A673 (cell line): ENCODE measurements at regions not wholly inside any gene's neighbourhood (a gene's known extent, or its start where the extent isn't known, plus 50 kb on each side); places are given as distances from the start of the nearest gene placed in this dataset.

ENCODE experiments used
- BruUV-seq: library from RNA; stranded (reverse); fragments of 400-500 nt; replicated peaks from 2 replicates; lab custom pipeline; 2021; lab: Mats Ljungman, UMichigan
- CTCF ChIA-PET: fragments of 300-600 bp; sonication (Branson Sonifier 250); formaldehyde crosslinking; loops from one replicate; lab custom pipeline; 2022; ENCODE audit warnings: antibody characterized with exemption; lab: Charles Lee
- POLR2A ChIA-PET: fragments of 300-600 bp; sonication (Branson Sonifier 250); formaldehyde crosslinking; loops from one replicate; lab custom pipeline; 2022; ENCODE audit warnings: antibody characterized with exemption; ENCODE audit not compliant: low non-redundant PET; lab: Charles Lee
- DNase-seq: peaks from one replicate; pipeline ENCODE4 v3.0.0-alpha.2; 2015; ENCODE audit warnings: low spot score
- H3K27ac ChIP-seq: fragments of 200-600 bp; sonication (generic); 2 replicates; pipeline ENCODE4 v1.5.1; 2016; ENCODE audit warnings: mixed run types, low read depth, mild to moderate bottlenecking, mixed read lengths, antibody characterized with exemption, low read length; ENCODE audit not compliant: poor library complexity, severe bottlenecking
- H3K27me3 ChIP-seq: fragments of 200-600 bp; sonication (generic); replicated peaks from 2 replicates; pipeline ENCODE4 v1.6.1; 2017; ENCODE audit warnings: mixed run types, low read depth, mild to moderate bottlenecking, mixed read lengths, antibody characterized with exemption, low read length; ENCODE audit not compliant: insufficient read depth, poor library complexity
- H3K36me3 ChIP-seq: fragments of 200-600 bp; sonication (generic); 2 replicates; pipeline ENCODE4 v1.6.1; 2016; ENCODE audit warnings: mixed run types, mild to moderate bottlenecking, mixed read lengths, antibody characterized with exemption, low read length; ENCODE audit not compliant: insufficient read depth, poor library complexity, severe bottlenecking
- H3K4me1 ChIP-seq: fragments of 200-600 bp; sonication (generic); 2 replicates; pipeline ENCODE4 v1.6.1; 2017; ENCODE audit warnings: mixed run types, mild to moderate bottlenecking, mixed read lengths, antibody characterized with exemption, low read length; ENCODE audit not compliant: insufficient read depth, poor library complexity, severe bottlenecking
- H3K4me3 ChIP-seq: fragments of 200-600 bp; sonication (generic); 2 replicates; pipeline ENCODE4 v1.5.1; 2016; ENCODE audit warnings: low read depth, mixed run types, mild to moderate bottlenecking, mixed read lengths, low read length; ENCODE audit not compliant: poor library complexity, severe bottlenecking
- H3K9me3 ChIP-seq: fragments of 200-600 bp; sonication (generic); 2 replicates; pipeline ENCODE4 v1.6.1; 2016; ENCODE audit warnings: mixed run types, low read depth, mild to moderate bottlenecking, mixed read lengths, antibody characterized with exemption, low read length; ENCODE audit not compliant: poor library complexity, severe bottlenecking
- EZH2 ChIP-seq: fragments of 200-600 bp; sonication (generic); IDR thresholded peaks from 2 replicates; pipeline ENCODE4 v1.6.1; 2017; ENCODE audit warnings: borderline replicate concordance, low read depth, mild to moderate bottlenecking, mixed read lengths, antibody characterized with exemption, low read length; ENCODE audit not compliant: poor library complexity, severe bottlenecking
- intact Hi-C: fragments of 100-400 bp; cut with micrococcal nuclease; formaldehyde crosslinking; loops from one replicate; pipeline ENCODE4 v1.10.0; 2022; ENCODE audit not compliant: unreplicated experiment
- TF ChIP-seq, protein P1 (sequence below): fragments of 300-800, 200-600 bp; sonication (generic); conservative IDR thresholded peaks from 2 replicates; pipeline ENCODE4 v1.5.1; 2017; ENCODE audit warnings: low read depth, mild to moderate bottlenecking, antibody characterized with exemption, low read length, moderate library complexity, mixed read lengths

DNA sequence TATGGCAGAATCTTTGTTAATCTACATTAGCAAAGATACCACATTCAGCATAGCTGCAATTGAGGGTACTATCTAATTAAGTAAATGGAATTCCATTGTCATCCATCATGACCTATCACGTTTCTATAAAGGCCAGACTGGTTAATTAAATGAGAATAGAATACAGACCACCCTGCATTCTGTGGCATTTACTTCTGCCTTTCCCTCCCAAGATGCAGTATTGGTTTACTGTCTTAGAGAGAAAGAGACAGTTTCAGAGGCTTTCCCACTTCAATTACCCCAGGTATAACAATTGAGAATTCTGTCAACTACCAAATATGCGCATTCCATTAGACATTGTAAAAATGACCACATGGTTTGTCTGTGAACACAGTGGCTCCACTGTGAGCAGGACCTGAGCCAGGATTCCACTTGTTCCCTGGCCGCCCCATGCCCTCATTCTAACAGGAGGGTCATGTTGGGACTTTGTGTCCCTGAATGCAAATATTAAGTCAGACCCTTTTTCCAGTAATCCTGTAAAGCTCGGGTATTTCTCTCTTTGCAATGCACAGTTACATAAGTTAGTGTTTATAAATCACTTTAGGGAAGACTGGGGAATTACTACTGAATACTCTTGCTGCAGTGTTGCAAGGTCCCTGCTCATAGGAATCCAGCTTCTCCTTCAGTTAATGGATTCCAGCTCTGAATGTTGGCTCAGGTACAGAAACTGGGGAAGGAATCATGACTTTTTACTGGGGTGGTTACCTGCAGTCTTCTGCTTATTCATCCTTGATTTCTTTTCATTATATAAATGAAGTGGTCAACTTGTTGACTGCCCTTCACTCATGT, 261.0 kb downstream of the PDGFC start:
- BruUV-seq = no TSS peak
- Histone ChIP-seq H3K36me3 (no peaks in the 10 kb centered on the region), H3K4me3 (no peak overlapping the region), H3K27me3 (no peaks in the 10 kb centered on the region), H3K9me3 (no peaks in the 10 kb centered on the region), H3K4me1 (no peaks in the 10 kb centered on the region), H3K27ac (no peak overlapping the region)
- POLR2A ChIA-PET = no interaction called here
- TF ChIP-seq, protein P1, sequence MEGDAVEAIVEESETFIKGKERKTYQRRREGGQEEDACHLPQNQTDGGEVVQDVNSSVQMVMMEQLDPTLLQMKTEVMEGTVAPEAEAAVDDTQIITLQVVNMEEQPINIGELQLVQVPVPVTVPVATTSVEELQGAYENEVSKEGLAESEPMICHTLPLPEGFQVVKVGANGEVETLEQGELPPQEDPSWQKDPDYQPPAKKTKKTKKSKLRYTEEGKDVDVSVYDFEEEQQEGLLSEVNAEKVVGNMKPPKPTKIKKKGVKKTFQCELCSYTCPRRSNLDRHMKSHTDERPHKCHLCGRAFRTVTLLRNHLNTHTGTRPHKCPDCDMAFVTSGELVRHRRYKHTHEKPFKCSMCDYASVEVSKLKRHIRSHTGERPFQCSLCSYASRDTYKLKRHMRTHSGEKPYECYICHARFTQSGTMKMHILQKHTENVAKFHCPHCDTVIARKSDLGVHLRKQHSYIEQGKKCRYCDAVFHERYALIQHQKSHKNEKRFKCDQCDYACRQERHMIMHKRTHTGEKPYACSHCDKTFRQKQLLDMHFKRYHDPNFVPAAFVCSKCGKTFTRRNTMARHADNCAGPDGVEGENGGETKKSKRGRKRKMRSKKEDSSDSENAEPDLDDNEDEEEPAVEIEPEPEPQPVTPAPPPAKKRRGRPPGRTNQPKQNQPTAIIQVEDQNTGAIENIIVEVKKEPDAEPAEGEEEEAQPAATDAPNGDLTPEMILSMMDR = no peak
- no peak for TF ChIP-seq EZH2
- CTCF ChIA-PET = no interaction called here
- intact Hi-C loops = no loop called here
- DNase-seq = no peak

- no peak overlapping the region for H3K27ac ChIP-seq
- POLR2A ChIA-PET = no interaction called here
- DNase-seq = no peak
- H3K4me1 ChIP-seq = no peaks in the 10 kb centered on the region
- no TSS peak for BruUV-seq
- H3K27me3 ChIP-seq = no peaks in the 10 kb centered on the region
- CTCF ChIA-PET = no interaction called here
- no peaks in the 10 kb centered on the region for H3K9me3 ChIP-seq
- TF ChIP-seq, protein P1 = no peak
- TF ChIP-seq EZH2 = no peak
- intact Hi-C loops = no loop called here
- no peaks in the 10 kb centered on the region for H3K36me3 ChIP-seq
- no peak overlapping the region for H3K4me3 ChIP-seq
Observed at GRCh38 chr4:156705311-156705710, 266.3 kb downstream of the PDGFC start.

DNA sequence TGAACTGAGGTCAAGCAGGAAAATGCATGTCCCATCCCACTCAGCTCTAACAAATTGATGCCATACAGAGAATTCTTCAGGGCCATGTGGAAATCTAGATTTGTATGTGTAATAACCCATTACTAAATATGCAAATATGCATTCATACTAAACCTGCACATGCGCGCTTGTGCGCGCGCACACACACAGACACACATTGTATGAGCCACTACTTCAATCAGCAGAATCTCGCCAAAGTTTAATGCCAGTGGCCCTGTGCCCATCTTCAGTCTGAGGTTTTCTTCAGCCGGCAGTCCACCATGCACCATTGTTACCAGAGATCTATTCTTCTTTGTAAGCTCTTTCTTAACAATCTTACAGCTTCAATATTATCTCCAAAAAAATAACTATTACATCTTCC, 276.4 kb downstream of the PDGFC start:
- CTCF ChIA-PET = no interaction called here

More for the DNA sequence above, 276.4 kb downstream of the PDGFC start:
- no TSS peak for BruUV-seq
- intact Hi-C loops = no loop called here
- POLR2A ChIA-PET = no interaction called here
- H3K27me3 ChIP-seq = no peaks in the 10 kb centered on the region
- DNase-seq = no peak
- H3K9me3 ChIP-seq = no peaks in the 10 kb centered on the region
- H3K36me3 ChIP-seq = no peaks in the 10 kb centered on the region
- no peak for TF ChIP-seq EZH2
- TF ChIP-seq, protein P1 = no peak
- H3K27ac ChIP-seq = no peak overlapping the region
- no peaks in the 10 kb centered on the region for H3K4me1 ChIP-seq
- no peak overlapping the region for H3K4me3 ChIP-seq
